ENCODE measurements at regions not wholly inside any gene's neighbourhood (a gene's known extent, or its start where the extent isn't known, plus 50 kb on each side); places are given as distances from the start of the nearest gene placed in this dataset.

- TF ChIP-seq POLR2A (IDR thresholded peaks at IDR 0.05): no peak
- TF ChIP-seq POLR2AphosphoS5 (IDR thresholded peaks at IDR 0.05): no peak
- no peak for TF ChIP-seq CTCF (IDR thresholded peaks at IDR 0.05)
Observed at GRCh38 chr6:134599079-134599478, 281.2 kb upstream of the SGK1 start.

All from suprapubic skin (tissue), 4 donors.